Gastroesophageal sphincter (tissue), 3 donors: ENCODE measurements at regions not wholly inside any gene's neighbourhood (a gene's known extent, or its start where the extent isn't known, plus 50 kb on each side); places are given as distances from the start of the nearest gene placed in this dataset.

Experiments used
- EP300 ChIP-seq: sonication (generic); formaldehyde crosslinking; IDR thresholded peaks from one replicate; pipeline ENCODE4 v1.6.1; 2017; ENCODE audit warnings: antibody characterized with exemption, mild to moderate bottlenecking
- POLR2A ChIP-seq, 2 donors: fragments of 450-650 bp; IDR thresholded peaks; one replicate each; pipeline ENCODE4 v1.6.1; 2017; ENCODE audit warnings: antibody characterized with exemption in 2 of 2, mild to moderate bottlenecking in 2 of 2, moderate library complexity in 1 of 2
- POLR2AphosphoS5 ChIP-seq: sonication (generic); formaldehyde crosslinking; IDR thresholded peaks from one replicate; pipeline ENCODE4 v1.6.1; 2017; ENCODE audit warnings: antibody characterized with exemption
- TF ChIP-seq, protein P1 (sequence below), 4 experiments: fragments of 200-600 bp in 2 of 4; fragments of 450-650 bp in 2 of 4; sonication (generic) in 1 of 4; IDR thresholded peaks; one replicate each; pipeline ENCODE4 v1.5.1; 2017 to 2019; ENCODE audit warnings: antibody characterized with exemption in 4 of 4, mild to moderate bottlenecking in 2 of 4, moderate library complexity in 2 of 4

DNA sequence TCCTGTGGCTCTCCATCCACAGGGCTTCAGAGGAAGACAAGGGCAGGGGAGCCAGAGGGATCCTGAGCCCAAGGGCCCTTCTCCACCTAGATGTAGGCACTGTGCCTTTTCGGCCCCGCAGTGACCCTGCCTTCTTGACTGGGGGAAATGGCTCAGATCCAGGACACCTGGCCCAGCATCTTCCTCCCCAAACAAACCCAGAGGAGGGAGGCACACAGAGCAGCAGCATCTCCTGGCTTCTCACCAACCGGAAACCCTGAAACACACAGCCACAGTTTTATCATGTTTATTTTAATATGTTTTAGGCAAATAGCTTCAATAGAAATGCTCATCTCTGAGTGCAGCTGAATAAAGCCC is 84.5 kb upstream of the LRFN2 start:
- TF ChIP-seq EP300 (no peak), POLR2A (IDR thresholded peaks at IDR 0.05) (no peak), POLR2AphosphoS5 (no peak)
- TF ChIP-seq, protein P1, sequence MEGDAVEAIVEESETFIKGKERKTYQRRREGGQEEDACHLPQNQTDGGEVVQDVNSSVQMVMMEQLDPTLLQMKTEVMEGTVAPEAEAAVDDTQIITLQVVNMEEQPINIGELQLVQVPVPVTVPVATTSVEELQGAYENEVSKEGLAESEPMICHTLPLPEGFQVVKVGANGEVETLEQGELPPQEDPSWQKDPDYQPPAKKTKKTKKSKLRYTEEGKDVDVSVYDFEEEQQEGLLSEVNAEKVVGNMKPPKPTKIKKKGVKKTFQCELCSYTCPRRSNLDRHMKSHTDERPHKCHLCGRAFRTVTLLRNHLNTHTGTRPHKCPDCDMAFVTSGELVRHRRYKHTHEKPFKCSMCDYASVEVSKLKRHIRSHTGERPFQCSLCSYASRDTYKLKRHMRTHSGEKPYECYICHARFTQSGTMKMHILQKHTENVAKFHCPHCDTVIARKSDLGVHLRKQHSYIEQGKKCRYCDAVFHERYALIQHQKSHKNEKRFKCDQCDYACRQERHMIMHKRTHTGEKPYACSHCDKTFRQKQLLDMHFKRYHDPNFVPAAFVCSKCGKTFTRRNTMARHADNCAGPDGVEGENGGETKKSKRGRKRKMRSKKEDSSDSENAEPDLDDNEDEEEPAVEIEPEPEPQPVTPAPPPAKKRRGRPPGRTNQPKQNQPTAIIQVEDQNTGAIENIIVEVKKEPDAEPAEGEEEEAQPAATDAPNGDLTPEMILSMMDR (IDR thresholded peaks at IDR 0.05) = no peak
